GM12891 (cell line): ENCODE measurements at regions not wholly inside any gene's neighbourhood (a gene's known extent, or its start where the extent isn't known, plus 50 kb on each side); places are given as distances from the start of the nearest gene placed in this dataset.

Experiments
- PAX5 ChIP-seq: IDR thresholded peaks from 2 replicates; pipeline ENCODE4 v1.6.1; 2011; ENCODE audit warnings: low read length, moderate library complexity, mild to moderate bottlenecking; ENCODE audit not compliant: insufficient read depth, severe bottlenecking
- POLR2A ChIP-seq: IDR thresholded peaks from 2 replicates; pipeline ENCODE4 v1.6.1; 2011; ENCODE audit warnings: low read depth, low read length, control low read depth
- POLR2AphosphoS5 ChIP-seq: IDR thresholded peaks from 2 replicates; pipeline ENCODE4 v1.6.1; 2011; ENCODE audit warnings: low read depth, low read length, control low read depth
- SPI1 ChIP-seq: IDR thresholded peaks from 2 replicates; pipeline ENCODE4 v1.6.1; 2011; ENCODE audit warnings: low read depth, low read length, control low read depth
- TAF1 ChIP-seq: IDR thresholded peaks from 2 replicates; pipeline ENCODE4 v1.6.1; 2011; ENCODE audit warnings: low read depth, low read length, control low read depth

GRCh38 chr13:40404967-40405716, 261.3 kb downstream of the FOXO1 start:
- no peak for TF ChIP-seq POLR2A
- TF ChIP-seq PAX5 = no peak
- no peak for TF ChIP-seq POLR2AphosphoS5
- TF ChIP-seq TAF1 = no peak
- no peak for TF ChIP-seq SPI1
